ENCODE measurements at regions not wholly inside any gene's neighbourhood (a gene's known extent, or its start where the extent isn't known, plus 50 kb on each side); places are given as distances from the start of the nearest gene placed in this dataset.

DNA sequence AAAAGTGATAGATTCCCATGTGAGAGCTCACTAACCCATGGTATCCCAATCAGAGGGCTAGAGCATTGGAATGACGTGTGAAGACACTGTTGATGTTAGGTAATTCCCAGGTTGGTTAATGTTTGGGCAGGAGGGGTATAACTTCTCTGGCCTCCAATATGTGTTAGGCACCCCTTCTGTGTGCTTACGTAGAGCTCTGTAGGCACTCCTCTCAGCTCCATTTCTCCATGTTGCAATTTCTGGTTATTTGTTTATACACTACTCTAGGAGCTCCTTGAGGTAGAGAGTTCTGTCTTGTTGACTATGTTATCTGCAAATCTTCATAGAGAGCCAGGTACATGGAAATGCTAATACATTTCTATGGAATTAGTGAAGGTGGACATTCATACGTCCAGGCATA is 153.5 kb downstream of the RPIA start:
- TF ChIP-seq, protein P1, sequence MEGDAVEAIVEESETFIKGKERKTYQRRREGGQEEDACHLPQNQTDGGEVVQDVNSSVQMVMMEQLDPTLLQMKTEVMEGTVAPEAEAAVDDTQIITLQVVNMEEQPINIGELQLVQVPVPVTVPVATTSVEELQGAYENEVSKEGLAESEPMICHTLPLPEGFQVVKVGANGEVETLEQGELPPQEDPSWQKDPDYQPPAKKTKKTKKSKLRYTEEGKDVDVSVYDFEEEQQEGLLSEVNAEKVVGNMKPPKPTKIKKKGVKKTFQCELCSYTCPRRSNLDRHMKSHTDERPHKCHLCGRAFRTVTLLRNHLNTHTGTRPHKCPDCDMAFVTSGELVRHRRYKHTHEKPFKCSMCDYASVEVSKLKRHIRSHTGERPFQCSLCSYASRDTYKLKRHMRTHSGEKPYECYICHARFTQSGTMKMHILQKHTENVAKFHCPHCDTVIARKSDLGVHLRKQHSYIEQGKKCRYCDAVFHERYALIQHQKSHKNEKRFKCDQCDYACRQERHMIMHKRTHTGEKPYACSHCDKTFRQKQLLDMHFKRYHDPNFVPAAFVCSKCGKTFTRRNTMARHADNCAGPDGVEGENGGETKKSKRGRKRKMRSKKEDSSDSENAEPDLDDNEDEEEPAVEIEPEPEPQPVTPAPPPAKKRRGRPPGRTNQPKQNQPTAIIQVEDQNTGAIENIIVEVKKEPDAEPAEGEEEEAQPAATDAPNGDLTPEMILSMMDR (IDR thresholded peaks at IDR 0.05; ENCODE audit: poor library complexity): no peak
- TF ChIP-seq EZH2 (IDR thresholded peaks at IDR 0.05; ENCODE audit: borderline replicate concordance) (no peak), EZH2phosphoT487 (IDR thresholded peaks at IDR 0.05; ENCODE audit: low read depth, severe bottlenecking, unreplicated experiment) (no peak)
- no peaks in the 10 kb centered on the region for H4K20me1 ChIP-seq (ENCODE audit: insufficient read depth, poor library complexity, severe bottlenecking)
- H3K4me1 ChIP-seq (ENCODE audit: insufficient read depth): no peaks in the 10 kb centered on the region
- no peaks in the 10 kb centered on the region for H3K27me3 ChIP-seq
- H3K9me2 ChIP-seq (replicated peaks; ENCODE audit: insufficient read depth): no peaks in the 10 kb centered on the region
- DNase-seq (ENCODE audit: low spot score): no peak
- peaks cover 4% of the 10 kb centered on the region for H3K9me3 ChIP-seq (ENCODE audit: low read depth)
- no peak overlapping the region for H3K4me3 ChIP-seq
- H3K36me3 ChIP-seq (replicated peaks; ENCODE audit: insufficient read depth, low read depth): no peaks in the 10 kb centered on the region
- H3K79me2 ChIP-seq: no peaks in the 10 kb centered on the region
- 83% methylated on average over 3 of the region's 3 CpGs for WGBS (ENCODE audit: low lambda C conversion rate, missing lambda C conversion rate)
- H2AFZ ChIP-seq: no peak overlapping the region
- no peak overlapping the region for H3K27ac ChIP-seq
- H3K4me2 ChIP-seq: no peak overlapping the region

DNA sequence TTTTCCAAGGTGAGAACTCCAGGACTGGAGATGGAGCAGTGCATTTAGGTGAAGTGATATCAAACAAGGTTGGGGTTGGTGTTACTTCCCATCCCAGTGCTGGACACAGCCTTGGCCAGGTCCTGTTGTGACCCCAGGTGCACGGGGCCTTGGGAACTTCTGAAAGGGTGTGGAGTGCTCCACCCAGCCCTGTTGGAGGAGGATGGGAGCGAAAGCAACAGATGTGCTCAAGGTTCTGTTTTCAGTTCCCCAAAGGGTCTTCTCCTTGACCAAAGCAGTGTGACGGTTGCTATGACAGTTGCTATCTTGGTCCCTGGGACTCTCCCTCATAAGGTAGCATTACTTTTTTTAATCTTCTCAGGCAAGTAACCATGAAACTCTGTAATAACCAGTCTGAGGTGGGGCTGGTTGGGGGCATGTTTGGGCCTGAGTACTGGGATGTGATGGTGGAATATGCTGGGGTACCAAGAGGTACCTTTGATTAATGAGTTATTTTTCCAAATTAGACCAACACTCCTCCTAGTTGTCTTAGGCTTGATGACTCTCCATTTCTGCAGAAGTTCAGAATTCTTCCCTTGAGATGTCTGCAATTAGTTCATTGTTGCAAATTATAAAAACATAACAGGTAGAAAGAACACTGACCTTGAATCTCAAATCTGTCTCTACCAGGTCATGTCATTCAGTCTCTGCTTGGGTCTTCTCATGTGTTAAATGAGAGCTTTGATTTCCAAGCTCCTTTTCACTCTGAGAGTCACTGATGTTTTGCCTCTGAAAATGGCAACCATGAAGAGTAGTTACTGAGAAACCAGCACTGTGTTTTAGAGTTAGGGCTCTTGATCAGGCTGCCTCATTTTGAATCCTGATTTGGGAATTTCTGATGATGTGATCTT is 154.5 kb downstream of the RPIA start:
- no peak overlapping the region for H3K4me2 ChIP-seq
- no peaks in the 10 kb centered on the region for H4K20me1 ChIP-seq (ENCODE audit: insufficient read depth, poor library complexity, severe bottlenecking)
- H3K79me2 ChIP-seq: no peaks in the 10 kb centered on the region
- no peaks in the 10 kb centered on the region for H3K36me3 ChIP-seq (replicated peaks; ENCODE audit: insufficient read depth, low read depth)
- WGBS (ENCODE audit: low lambda C conversion rate, missing lambda C conversion rate): 52% methylated on average over 3 of the region's 3 CpGs
- H3K4me1 ChIP-seq (ENCODE audit: insufficient read depth): no peaks in the 10 kb centered on the region
- no peak for DNase-seq (ENCODE audit: low spot score)
- no peaks in the 10 kb centered on the region for H3K9me2 ChIP-seq (replicated peaks; ENCODE audit: insufficient read depth)
- H3K4me3 ChIP-seq: no peak overlapping the region
- H2AFZ ChIP-seq: no peak overlapping the region
- no peak overlapping the region for H3K27ac ChIP-seq
- H3K9me3 ChIP-seq (ENCODE audit: low read depth): peaks cover 4% of the 10 kb centered on the region
- H3K27me3 ChIP-seq: no peaks in the 10 kb centered on the region
- TF ChIP-seq, protein P1 (IDR thresholded peaks at IDR 0.05; ENCODE audit: poor library complexity): no peak
- TF ChIP-seq EZH2 (IDR thresholded peaks at IDR 0.05; ENCODE audit: borderline replicate concordance) (no peak), EZH2phosphoT487 (IDR thresholded peaks at IDR 0.05; ENCODE audit: low read depth, severe bottlenecking, unreplicated experiment) (no peak)

DNA sequence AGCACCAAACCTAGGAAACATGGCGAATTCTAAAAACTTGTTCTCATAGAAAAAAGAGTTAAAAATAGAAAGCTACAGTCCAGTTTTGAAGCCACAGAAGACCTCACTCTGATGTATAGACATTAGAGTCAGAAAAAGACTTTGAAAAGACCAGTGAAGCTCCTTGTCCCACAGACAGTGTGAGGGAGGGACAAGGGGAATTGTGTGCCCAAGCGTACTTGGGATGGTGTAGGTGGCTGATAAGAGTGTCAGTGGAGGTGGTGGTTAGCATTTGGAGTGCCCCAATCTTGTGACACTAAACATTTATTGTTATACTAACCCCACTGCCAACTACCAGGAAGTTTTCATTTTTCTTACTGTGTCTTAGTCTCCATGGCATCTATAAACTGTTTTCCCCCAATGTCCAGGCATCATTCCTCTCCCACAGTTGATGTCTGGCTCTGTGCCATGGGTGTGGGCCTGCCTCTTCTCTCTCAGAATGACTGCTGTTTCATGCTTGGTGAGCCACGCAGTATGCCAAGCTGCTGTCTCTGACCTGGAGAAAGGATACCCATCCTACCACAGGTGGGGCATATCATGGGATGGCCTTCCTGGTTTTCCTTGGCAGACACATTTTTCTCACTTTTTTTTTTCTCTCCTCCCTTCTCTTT is 161.4 kb downstream of the RPIA start:
- no peaks in the 10 kb centered on the region for H3K9me3 ChIP-seq (ENCODE audit: low read depth)
- no peaks in the 10 kb centered on the region for H3K4me1 ChIP-seq (ENCODE audit: insufficient read depth)
- TF ChIP-seq, protein P1 (IDR thresholded peaks at IDR 0.05; ENCODE audit: poor library complexity): no peak
- TF ChIP-seq EZH2 (IDR thresholded peaks at IDR 0.05; ENCODE audit: borderline replicate concordance): no peak
- no peak for TF ChIP-seq EZH2phosphoT487 (IDR thresholded peaks at IDR 0.05; ENCODE audit: low read depth, severe bottlenecking, unreplicated experiment)
- no peaks in the 10 kb centered on the region for H4K20me1 ChIP-seq (ENCODE audit: insufficient read depth, poor library complexity, severe bottlenecking)
- H3K4me2 ChIP-seq: no peak overlapping the region
- no peaks in the 10 kb centered on the region for H3K27me3 ChIP-seq
- no peaks in the 10 kb centered on the region for H3K9me2 ChIP-seq (replicated peaks; ENCODE audit: insufficient read depth)
- no peak for DNase-seq (ENCODE audit: low spot score)
- no peak overlapping the region for H2AFZ ChIP-seq
- 27% methylated on average over 3 of the region's 3 CpGs for WGBS (ENCODE audit: low lambda C conversion rate, missing lambda C conversion rate)
- no peaks in the 10 kb centered on the region for H3K79me2 ChIP-seq
- no peak overlapping the region for H3K27ac ChIP-seq
- H3K36me3 ChIP-seq (replicated peaks; ENCODE audit: insufficient read depth, low read depth): no peaks in the 10 kb centered on the region
- no peak overlapping the region for H3K4me3 ChIP-seq

All from hepatocyte (in vitro differentiated cells).